SK-N-SH (cell line): ENCODE measurements at regions not wholly inside any gene's neighbourhood (a gene's known extent, or its start where the extent isn't known, plus 50 kb on each side); places are given as distances from the start of the nearest gene placed in this dataset.

ENCODE experiments used
- CTCF ChIA-PET: fragments of 300-600, 350-600 bp; formaldehyde crosslinking; extraction: SDS; loops from one replicate; lab custom pipeline; 2021; lab: Yijun Ruan, JAX
- POLR2A ChIA-PET: fragments of 350-600 bp; sonication (Branson Sonifier 250); formaldehyde crosslinking; extraction: SDS; loops from one replicate; lab custom pipeline; 2020; ENCODE audit warnings: antibody characterized with exemption, inconsistent platforms; lab: Yijun Ruan, JAX
- DNase-seq: peaks from one replicate; pipeline ENCODE4 v3.0.0; 2012
- H2AFZ ChIP-seq: fragments of 200-600 bp; sonication (generic); 2 replicates; pipeline ENCODE4 v1.8.1; 2016; ENCODE audit warnings: antibody characterized with exemption, mild to moderate bottlenecking, low read depth
- H3F3A ChIP-seq: fragments of 200-600 bp; sonication (generic); replicated peaks from 2 replicates; pipeline ENCODE3; 2016; ENCODE audit warnings: antibody characterized with exemption, mild to moderate bottlenecking; ENCODE audit not compliant: insufficient read depth
- H3K27ac ChIP-seq, 2 experiments: fragments of 200-500 bp in 1 of 2; fragments of 200-600 bp in 1 of 2; sonication (Bioruptor generic) in 1 of 2; sonication (generic), shearing (Covaris generic) in 1 of 2; 2 replicates each; pipeline versions ENCODE4 v1.5.1 to v1.6.1; 2014 to 2016; ENCODE audit warnings: low read depth in 2 of 2, inconsistent platforms in 1 of 2, low read length in 1 of 2, mild to moderate bottlenecking in 1 of 2, mixed read lengths in 1 of 2
- H3K27me3 ChIP-seq: fragments of 200-600 bp; sonication (generic), shearing (Covaris generic); 2 replicates; pipeline ENCODE4 v1.6.1; 2016; ENCODE audit warnings: mixed run types; ENCODE audit not compliant: insufficient read depth
- H3K36me3 ChIP-seq, 2 experiments: fragments of 200-500 bp in 1 of 2; fragments of 200-600 bp in 1 of 2; sonication (Bioruptor generic) in 1 of 2; sonication (generic) in 1 of 2; replicated peaks in 1 of 2; 2 replicates each; pipeline versions ENCODE3 to v1.5.1; 2014 to 2016; ENCODE audit warnings: low read length in 1 of 2, mild to moderate bottlenecking in 1 of 2; ENCODE audit not compliant: insufficient read depth in 2 of 2, control insufficient read depth in 1 of 2
- H3K4me1 ChIP-seq, 2 experiments: fragments of 200-500 bp in 1 of 2; fragments of 200-600 bp in 1 of 2; sonication (Bioruptor generic) in 1 of 2; sonication (generic), shearing (Covaris generic) in 1 of 2; 2 replicates each; pipeline versions ENCODE4 v1.5.1 to v1.6.1; 2014 to 2016; ENCODE audit warnings: low read depth in 1 of 2, low read length in 1 of 2, mixed run types in 1 of 2; ENCODE audit not compliant: insufficient read depth in 2 of 2, control insufficient read depth in 1 of 2
- H3K4me2 ChIP-seq: fragments of 200-600 bp; sonication (generic), shearing (Covaris generic); 2 replicates; pipeline ENCODE4 v1.6.1; 2017; ENCODE audit warnings: mixed run types
- H3K4me3 ChIP-seq, 2 experiments: fragments of 200-500 bp in 1 of 2; fragments of 200-600 bp in 1 of 2; sonication (Bioruptor generic) in 1 of 2; sonication (generic), shearing (Covaris generic) in 1 of 2; 2 replicates each; pipeline versions ENCODE4 v1.5.1 to v1.8.1; 2014 to 2016; ENCODE audit warnings: low read depth in 2 of 2, inconsistent platforms in 1 of 2, low read length in 1 of 2, mild to moderate bottlenecking in 1 of 2, mixed read lengths in 1 of 2, moderate library complexity in 1 of 2
- H3K79me2 ChIP-seq: fragments of 200-600 bp; sonication (generic); 2 replicates; pipeline ENCODE4 v1.8.1; 2017; ENCODE audit warnings: mild to moderate bottlenecking; ENCODE audit not compliant: insufficient read depth
- H3K9ac ChIP-seq: fragments of 200-600 bp; sonication (generic); 2 replicates; pipeline ENCODE4 v1.6.1; 2017; ENCODE audit warnings: mixed run types
- H3K9me2 ChIP-seq: fragments of 200-600 bp; sonication (generic); 2 replicates; pipeline ENCODE4 v1.6.1; 2017; ENCODE audit warnings: mixed run types
- H3K9me3 ChIP-seq: fragments of 200-600 bp; sonication (generic); 2 replicates; pipeline ENCODE4 v1.6.1; 2017; ENCODE audit warnings: mixed run types, mild to moderate bottlenecking, moderate library complexity
- H4K20me1 ChIP-seq: fragments of 200-600 bp; sonication (generic); 2 replicates; pipeline ENCODE4 v1.6.1; 2017; ENCODE audit warnings: mild to moderate bottlenecking, mixed run types; ENCODE audit not compliant: insufficient read depth
- EP300 ChIP-seq, 2 experiments: IDR thresholded peaks; 2 replicates each; pipeline versions ENCODE4 v1.4.0 to v1.6.1; 2012; ENCODE audit warnings: borderline replicate concordance in 1 of 2, low read depth in 1 of 2, low read length in 1 of 2
- IRF3 ChIP-seq: fragments of 150-350 bp; IDR thresholded peaks from 2 replicates; pipeline ENCODE4 v1.6.1; 2016; ENCODE audit warnings: mild to moderate bottlenecking, low read depth, low read length
- MAX ChIP-seq: IDR thresholded peaks from 2 replicates; pipeline ENCODE4 v1.4.0; 2012; ENCODE audit warnings: low read depth
- POLR2AphosphoS5 ChIP-seq: IDR thresholded peaks from 2 replicates; pipeline ENCODE4 v1.6.1; 2012; ENCODE audit warnings: low read depth, low read length
- RAD21 ChIP-seq: IDR thresholded peaks from 2 replicates; pipeline ENCODE4 v1.6.1; 2012; ENCODE audit warnings: mild to moderate bottlenecking, low read length
- RCOR1 ChIP-seq: fragments of 150-350 bp; IDR thresholded peaks from 2 replicates; pipeline ENCODE4 v1.6.1; 2017; ENCODE audit warnings: antibody characterized with exemption, low read length
- REST ChIP-seq: IDR thresholded peaks from 2 replicates; pipeline ENCODE4 v1.6.1; 2012; ENCODE audit warnings: mild to moderate bottlenecking, low read depth, low read length, moderate library complexity
- RFX5 ChIP-seq: IDR thresholded peaks from 2 replicates; pipeline ENCODE4 v1.6.1; 2012; ENCODE audit warnings: mild to moderate bottlenecking, improper control_type of control experiment, low read length
- TCF12 ChIP-seq: IDR thresholded peaks from 2 replicates; pipeline ENCODE4 v1.4.0; 2012
- ZBTB33 ChIP-seq: IDR thresholded peaks from 2 replicates; pipeline ENCODE4 v1.4.0; 2012; ENCODE audit warnings: low read depth, borderline replicate concordance
- WGBS: methylation state at CpG from one replicate; pipeline ENCODE4 v1.1.6; 2017; ENCODE audit warnings: low lambda C conversion rate; 5-methylcytosine and 5-hydroxymethylcytosine counted together
- TF ChIP-seq, protein P1 (sequence below): IDR thresholded peaks from 2 replicates; pipeline ENCODE4; 2012

DNA sequence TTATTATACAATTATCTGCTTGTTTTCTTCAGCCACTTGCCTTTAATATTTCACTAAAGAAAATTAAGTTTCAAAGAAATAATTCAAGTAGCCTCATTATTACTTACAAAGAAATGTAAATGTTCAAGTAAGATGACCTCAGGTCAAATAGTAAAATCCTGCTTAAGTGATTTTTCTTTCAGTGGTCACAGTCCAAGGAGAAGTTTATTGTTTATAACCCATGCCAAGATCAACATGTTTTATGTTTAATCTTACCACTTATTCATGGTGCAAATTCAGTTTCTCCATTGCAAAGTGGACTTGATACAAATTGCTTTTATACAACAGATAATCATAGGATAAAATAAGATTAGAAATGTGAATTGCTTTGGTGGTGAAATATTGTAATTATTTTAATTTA, 370.2 kb upstream of the FLRT2 start (continued):
- TF ChIP-seq, protein P1, sequence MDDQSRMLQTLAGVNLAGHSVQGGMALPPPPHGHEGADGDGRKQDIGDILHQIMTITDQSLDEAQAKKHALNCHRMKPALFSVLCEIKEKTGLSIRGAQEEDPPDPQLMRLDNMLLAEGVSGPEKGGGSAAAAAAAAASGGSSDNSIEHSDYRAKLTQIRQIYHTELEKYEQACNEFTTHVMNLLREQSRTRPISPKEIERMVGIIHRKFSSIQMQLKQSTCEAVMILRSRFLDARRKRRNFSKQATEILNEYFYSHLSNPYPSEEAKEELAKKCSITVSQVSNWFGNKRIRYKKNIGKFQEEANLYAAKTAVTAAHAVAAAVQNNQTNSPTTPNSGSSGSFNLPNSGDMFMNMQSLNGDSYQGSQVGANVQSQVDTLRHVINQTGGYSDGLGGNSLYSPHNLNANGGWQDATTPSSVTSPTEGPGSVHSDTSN: no peak

DNA sequence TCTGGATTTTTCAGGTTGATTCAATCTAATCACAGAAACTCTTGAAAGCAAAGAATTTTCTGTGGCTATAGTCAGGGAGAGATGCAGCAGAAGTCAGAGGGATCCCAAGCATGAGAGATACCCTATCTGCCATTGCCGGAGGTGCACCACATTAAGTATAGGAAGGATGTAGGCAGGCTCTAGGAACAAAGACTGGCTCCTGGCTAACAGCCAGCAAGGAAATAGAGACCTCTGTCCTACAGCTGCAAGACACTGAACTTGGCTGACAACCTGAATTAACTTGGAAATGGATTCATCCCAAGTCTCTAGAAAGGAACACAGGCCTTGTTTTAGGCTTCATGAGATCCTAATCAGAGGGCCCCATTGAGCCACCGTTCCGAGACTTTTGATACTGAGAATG, 364.9 kb upstream of the FLRT2 start:
- no peak overlapping the region for H3K4me2 ChIP-seq
- POLR2A ChIA-PET: no interaction called here
- H3K4me3 ChIP-seq: no peak overlapping the region
- no peak for DNase-seq
- 27% methylated on average over 3 of the region's 3 CpGs for WGBS
- no peak for TF ChIP-seq RAD21
- TF ChIP-seq EP300 (IDR thresholded peaks at IDR 0.05; ENCODE audit: borderline replicate concordance in 1 of 2, low read depth in 1 of 2, low read length in 1 of 2): no peak
- no peak for TF ChIP-seq RCOR1
- TF ChIP-seq TCF12: no peak
- TF ChIP-seq ZBTB33: no peak
- TF ChIP-seq REST: no peak
- no peak for TF ChIP-seq MAX
- TF ChIP-seq RFX5: no peak
- TF ChIP-seq IRF3: no peak
- TF ChIP-seq POLR2AphosphoS5: no peak
- no peak overlapping the region for H3K9ac ChIP-seq
- no peaks in the 10 kb centered on the region for H3F3A ChIP-seq
- H3K9me2 ChIP-seq: no peaks in the 10 kb centered on the region
- H2AFZ ChIP-seq: no peak overlapping the region
- H3K36me3 ChIP-seq: no peaks in the 10 kb centered on the region
- no peaks in the 10 kb centered on the region for H3K79me2 ChIP-seq
- no peaks in the 10 kb centered on the region for H3K4me1 ChIP-seq
- CTCF ChIA-PET: no interaction called here
- no peaks in the 10 kb centered on the region for H3K9me3 ChIP-seq
- H3K27ac ChIP-seq: no peak overlapping the region
- H4K20me1 ChIP-seq: no peaks in the 10 kb centered on the region
- no peaks in the 10 kb centered on the region; the same call in 1 of the 2 replicates for H3K27me3 ChIP-seq
